Anterior cingulate cortex (tissue), 58 donors: ENCODE measurements at regions not wholly inside any gene's neighbourhood (a gene's known extent, or its start where the extent isn't known, plus 50 kb on each side); places are given as distances from the start of the nearest gene placed in this dataset.
"Not testable (repeated sequence)": the region's sequence is repeated elsewhere in the genome, so short reads cannot be mapped to it uniquely, and the experiment has no call there.

Experiments
- DNase-seq, 58 donors: peaks; one replicate each; lab custom pipeline; 2025; lab: John Stamatoyannopoulos, UW

DNA sequence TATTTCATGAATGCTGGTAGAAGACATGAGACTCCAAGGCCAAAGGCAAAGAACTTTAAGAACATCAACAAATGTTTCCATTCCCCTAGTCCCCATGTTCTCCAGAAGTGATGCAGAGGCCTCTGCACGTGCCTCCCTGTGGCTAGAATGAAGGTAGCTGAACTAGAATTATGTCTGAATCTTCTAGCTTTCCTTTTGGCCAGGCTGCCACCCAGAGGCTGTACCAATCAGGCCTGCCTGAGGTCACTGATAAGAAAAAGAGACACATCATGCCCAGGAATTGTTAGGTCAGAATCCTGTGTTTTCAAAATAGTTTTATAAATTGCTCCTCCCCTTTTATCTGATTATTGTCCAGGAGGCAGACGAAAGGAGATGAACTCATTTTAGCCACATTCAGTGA is 188.0 kb upstream of the SLC16A7 start:
- peak in 1 of 58 donors; percentile 3 for DNase-seq

- no peak for DNase-seq
Observed at GRCh38 chr12:59405992-59406391, 189.8 kb upstream of the SLC16A7 start.

DNA sequence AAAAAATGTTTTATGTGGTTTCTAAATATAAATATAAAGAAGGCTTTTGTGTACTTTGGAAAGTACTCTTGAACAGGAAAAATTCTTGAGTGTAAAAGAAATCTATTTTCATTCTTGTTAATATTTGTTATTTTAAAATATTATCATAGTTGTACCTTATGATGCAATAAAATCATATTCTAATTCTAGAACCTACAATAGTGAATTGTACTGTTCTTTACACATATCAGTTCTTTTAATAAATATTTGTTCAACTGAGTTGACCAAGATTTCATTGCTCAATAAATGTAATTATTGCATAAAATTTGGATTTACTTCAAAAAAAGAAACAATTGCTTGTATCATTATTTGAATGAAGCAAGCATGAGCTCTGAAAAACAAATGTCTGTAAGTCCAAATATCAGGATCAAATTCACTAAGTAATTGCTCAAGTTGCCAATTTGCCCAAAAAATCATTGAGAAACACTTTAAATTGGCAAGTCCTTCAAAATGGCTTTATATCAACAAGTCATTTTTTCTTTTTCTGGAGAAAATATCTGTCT is 191.6 kb upstream of the SLC16A7 start:
- DNase-seq, result no peak

DNA sequence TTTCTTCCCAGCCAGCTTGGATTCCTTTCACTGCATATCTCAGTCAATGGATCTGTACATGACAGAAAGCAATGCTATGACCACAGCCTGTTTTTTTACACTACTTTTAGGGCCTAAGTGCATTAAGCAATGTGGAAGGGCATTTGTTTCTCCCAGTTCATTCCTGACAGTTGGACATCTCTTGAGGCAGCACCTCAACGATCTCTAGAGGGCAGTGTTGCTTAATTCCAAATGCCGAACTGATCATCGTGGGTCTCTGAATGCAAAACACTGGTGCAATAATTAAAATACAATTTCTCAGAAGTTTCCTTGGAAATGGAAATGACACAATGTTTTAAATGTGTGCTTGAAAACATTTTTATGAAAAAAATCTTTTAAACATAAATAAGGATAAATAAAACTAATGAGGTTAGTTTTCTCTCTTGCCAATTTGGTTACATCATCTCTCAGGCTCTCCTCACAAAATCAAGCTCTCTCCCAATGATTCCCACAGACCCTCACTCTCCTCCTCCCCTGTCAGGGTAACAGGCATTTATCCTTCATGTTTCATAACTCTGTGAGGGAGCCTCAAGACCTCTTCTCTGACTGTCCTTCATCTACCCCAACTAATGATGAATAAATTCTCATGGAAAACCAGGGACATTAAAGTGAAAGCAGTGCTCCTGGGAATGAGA is 192.4 kb upstream of the SLC16A7 start:
- peak in 37 of 58 donors; percentile 1 to 59 (median 11) for DNase-seq

GRCh38 chr12:59401862-59402261 is 194.0 kb upstream of the SLC16A7 start:
- DNase-seq, result no peak

GRCh38 chr12:59398164-59398563 is 197.7 kb upstream of the SLC16A7 start:
- DNase-seq, result no peak

DNA sequence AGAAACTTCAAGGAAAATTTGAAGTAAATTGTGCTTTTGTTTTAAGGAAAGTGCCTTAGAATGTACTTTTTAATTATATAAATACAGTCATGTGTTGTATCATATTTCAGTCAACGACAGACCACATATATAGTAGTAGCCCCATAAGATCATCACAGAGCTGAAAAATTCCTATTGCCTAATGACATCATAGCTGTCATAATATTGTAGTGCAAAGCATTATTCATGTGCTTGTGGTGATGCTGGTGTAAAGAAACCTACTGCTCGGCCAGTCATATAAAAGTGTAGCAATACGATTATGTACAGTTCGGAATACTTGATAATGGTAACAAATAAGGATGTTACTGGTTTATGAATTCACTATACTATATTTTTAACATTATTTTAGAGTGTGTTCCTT is 198.9 kb upstream of the SLC16A7 start:
- no peak for DNase-seq

- DNase-seq, result no peak
Observed at GRCh38 chr12:59396519-59396918, 199.3 kb upstream of the SLC16A7 start.

DNA sequence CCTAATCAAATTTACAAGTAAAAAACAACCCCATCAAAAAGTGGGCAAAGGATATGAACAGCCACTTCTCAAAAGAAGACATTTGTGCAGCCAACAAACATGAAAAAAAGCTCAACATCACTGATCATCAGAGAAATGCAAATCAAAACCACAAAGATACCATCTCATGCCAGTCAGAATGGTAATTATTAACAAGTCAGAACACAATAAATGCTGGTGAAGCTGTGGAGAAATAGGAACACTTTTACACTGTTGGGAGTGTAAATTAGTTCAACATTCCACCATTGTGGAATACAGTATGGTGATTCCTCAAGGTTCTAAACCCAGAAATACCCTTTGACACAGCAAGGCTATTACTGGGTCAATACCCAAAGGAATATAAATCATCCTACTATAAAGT is 200.5 kb upstream of the SLC16A7 start:
- not testable (repeated sequence) for DNase-seq

DNA sequence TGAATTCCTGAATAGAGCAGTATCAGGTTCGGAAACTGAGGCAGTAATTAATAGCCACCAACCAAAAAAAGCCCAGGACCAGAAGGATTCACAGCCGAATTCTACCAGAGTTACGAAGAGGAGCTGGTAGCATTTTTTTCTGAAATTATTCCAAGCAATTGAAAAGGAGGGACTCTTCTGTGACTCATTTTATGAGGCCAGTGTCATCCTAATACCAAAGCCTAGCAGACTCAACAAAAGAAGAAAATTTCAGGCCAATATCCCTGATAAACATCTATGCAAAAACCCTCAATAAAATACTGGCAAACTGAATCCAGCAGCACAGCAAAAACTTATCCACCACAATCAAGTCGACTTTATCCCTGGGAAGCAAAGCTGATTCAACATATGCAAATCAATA is 202.3 kb upstream of the SLC16A7 start:
- DNase-seq, result no peak

DNA sequence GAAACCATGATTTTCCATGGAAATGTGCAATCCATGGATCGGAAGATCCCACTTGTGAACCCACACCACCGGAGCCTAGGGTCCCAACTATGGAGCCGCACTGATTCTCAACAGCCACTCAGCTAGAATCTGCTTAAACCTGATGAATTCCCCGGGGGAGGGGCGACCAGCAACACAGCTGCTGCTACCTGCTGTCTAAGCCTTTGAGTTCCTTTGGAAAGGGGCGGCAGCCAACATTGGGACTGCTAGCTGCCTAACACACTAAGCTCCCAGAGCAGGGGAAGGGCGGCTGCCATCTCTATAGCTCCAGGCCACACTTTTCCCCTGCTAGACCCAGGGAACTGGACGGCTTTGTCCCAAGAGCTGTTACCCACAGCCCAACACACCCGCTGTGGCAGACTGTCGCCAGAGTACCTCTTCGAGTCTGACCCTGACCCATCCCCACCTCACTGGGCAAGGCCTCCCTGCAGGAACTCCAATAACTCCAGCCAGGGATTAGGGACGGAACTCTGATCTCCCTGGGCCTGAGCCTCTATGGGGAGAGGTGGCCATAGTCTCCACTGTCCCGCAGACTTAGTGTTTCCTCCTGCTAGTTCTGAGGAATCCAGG is 205.8 kb upstream of the SLC16A7 start:
- no peak for DNase-seq

DNA sequence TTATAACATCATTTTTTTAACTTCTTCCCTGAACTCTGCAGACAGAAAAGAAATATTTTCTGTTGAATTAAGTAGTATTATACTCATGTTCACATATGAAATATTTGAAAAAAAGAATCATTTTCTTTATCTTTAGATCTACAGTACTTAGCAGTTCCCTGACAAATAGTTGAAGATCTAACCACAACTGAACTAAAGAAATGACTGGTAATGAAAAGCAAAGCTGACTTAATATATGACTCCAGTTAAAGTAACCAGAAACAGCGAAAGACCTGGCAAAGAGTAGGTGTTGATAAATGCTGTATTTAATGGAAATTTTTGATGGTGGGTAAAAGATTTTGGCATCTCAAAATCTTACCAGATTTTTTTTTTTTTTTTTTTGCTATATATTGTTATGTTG is 207.1 kb upstream of the SLC16A7 start:
- DNase-seq, result no peak

GRCh38 chr12:59388176-59388575 is 207.7 kb upstream of the SLC16A7 start:
- no peak for DNase-seq

- DNase-seq, result no peak
Observed at GRCh38 chr12:59386236-59386635, 209.6 kb upstream of the SLC16A7 start.

DNA sequence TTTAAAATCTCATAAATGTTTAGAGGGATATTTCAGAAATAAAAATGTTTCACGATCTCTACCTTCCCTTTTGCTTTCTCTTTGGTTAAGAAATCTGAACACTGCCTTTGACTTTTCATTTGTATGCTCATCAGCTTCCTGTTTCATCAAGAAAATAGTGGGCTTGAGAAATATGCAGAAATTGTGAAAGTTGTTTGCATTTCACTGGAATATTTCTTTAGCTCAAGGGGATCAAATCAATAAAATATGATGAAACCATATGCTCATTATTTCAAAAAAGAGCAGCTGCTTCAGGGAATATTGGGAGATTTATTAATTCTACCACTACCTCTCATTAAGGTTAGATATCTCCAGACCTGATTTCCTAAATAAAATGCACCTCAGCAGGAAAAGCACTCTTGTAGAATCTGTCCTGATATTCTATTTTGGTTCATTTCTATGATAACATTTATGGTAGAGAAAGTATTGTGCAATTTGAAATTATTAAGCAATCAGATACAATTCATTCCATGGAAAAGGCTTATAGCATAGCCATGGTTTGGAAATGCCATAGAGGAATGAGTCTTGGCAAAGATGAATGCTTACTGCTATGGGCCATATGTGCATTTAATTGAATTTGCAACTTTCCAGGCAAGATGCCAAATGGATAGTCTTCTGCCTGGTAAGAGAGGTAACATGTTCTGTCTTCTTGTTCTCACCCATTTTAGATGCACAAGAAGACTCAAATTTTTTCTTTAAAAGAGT is 212.6 kb upstream of the SLC16A7 start:
- peak in 3 of 58 donors; percentile 4 to 53 (median 31) for DNase-seq

DNA sequence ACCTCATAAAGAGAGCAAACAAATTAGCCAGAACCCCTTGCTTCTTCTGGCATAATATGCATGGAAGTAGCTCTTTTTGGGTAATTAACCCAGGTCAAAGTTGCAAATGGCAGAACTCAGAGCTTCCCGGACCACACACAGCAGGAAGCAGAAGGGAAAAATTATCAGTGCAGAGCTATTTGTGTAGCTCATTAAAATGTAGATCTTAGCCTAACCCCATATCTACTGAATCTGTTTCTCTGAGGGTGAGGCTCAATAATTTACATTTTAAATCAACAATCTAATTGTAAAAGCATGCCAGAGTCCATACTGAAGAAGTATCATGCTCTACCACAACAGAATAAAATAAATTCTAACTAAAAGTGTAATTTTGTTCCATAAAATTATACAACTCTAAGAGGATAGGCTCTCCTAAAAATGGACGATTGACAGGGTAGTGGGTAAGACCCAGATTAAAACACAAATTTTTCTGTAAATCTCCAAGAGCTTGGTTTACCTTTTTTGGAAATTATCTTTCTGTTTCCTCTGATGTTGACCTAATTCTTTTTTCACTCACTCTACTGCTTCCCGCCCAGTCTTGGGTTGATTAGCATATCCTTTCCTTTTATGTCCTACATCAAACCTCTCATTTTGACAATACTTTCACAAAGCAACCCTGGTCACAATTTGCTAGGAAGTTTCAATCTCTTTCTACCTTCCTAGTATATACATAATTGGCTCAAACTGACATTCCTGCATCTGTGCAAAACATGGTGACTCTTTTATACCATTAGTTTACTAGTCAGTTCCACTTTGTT is 213.3 kb upstream of the SLC16A7 start:
- DNase-seq, result no peak

DNA sequence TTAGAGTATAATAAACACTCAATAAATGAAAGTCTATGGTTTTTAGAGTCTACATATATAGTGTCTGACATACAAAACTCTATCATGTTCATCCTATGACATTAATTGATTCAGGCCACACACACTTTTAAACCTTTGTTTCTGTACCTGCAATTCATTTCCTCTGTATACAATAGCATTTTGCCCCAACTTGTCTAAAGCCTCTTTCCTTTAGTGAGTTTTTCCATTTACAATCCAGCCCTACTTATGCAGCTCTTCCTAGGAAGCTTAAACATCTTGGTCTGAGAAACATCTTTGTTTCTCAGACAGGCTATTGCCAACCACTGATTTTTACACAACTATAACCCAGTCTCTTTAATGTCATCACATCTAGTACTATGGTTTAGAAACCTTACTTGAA is 214.7 kb upstream of the SLC16A7 start:
- no peak for DNase-seq

GRCh38 chr12:59375633-59376032 is 220.2 kb upstream of the SLC16A7 start:
- no peak for DNase-seq

- DNase-seq, result no peak
Observed at GRCh38 chr12:59374783-59375182, 221.0 kb upstream of the SLC16A7 start.

DNA sequence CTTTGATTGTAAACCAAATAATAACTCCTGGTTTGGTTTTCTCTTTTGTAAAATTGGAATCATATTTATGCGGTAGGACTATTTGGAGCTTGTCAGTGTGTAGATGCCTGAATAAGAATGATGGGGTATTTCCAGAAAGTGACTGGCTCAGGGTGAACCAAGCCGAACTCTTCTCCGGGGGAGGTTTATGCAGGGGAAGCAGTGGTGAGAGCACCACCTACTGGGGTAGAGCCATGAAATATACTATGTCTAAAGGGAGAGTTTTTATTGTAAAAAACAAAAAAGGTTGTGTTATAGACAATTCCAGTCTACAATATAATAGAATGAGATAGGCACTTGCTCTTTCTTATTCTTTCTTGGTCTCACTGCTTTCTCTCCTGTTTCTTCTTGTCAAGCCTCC is 222.9 kb upstream of the SLC16A7 start:
- peak in 11 of 58 donors; percentile 0 to 19 (median 6) for DNase-seq

- no peak for DNase-seq
Observed at GRCh38 chr12:59370933-59371332, 224.9 kb upstream of the SLC16A7 start.
